ENCODE measurements at regions not wholly inside any gene's neighbourhood (a gene's known extent, or its start where the extent isn't known, plus 50 kb on each side); places are given as distances from the start of the nearest gene placed in this dataset.

GRCh38 chr1:98056781-98057180 lies 135.9 kb upstream of the DPYD start:
- no peak for TF ChIP-seq POLR2A (IDR thresholded peaks at IDR 0.05)
- TF ChIP-seq CTCF (IDR thresholded peaks at IDR 0.05) = no peak
- TF ChIP-seq POLR2AphosphoS5 (IDR thresholded peaks at IDR 0.05) = no peak
